ENCODE measurements at regions not wholly inside any gene's neighbourhood (a gene's known extent, or its start where the extent isn't known, plus 50 kb on each side); places are given as distances from the start of the nearest gene placed in this dataset.
"Not testable (repeated sequence)": the region's sequence is repeated elsewhere in the genome, so short reads cannot be mapped to it uniquely, and the experiment has no call there.

DNA sequence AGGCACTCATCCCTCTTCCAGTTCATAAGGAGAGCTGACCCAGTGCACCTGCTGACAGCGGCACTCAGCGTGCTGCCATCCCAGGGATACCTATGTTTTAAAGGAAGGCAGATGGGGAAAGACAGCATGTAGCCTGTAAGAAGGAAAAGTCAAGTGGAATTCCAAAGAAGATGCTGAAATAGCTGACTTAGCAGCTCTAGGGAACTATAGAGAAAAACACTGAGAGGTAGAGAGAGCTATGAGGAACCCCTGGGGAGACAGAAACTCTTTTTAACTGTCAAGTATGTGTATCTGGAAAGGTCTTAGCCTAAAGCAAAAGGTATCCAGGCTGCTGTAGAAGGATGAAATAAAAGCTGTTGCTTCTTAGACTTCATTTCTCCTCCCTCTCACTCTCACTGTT is 113.4 kb upstream of the BCL6 start:
- H3K4me1 ChIP-seq = no peaks in the 10 kb centered on the region
- ATAC-seq = no peak
- peaks cover 0 to 3% of the 10 kb centered on the region in 2 donors for H3K9me3 ChIP-seq
- H3K4me3 ChIP-seq = no peak overlapping the region
- no peaks in the 10 kb centered on the region for H3K27me3 ChIP-seq
- no peak for DNase-seq
- no peak overlapping the region for H3K27ac ChIP-seq
- intact Hi-C loops (cut with DNase I) = no loop called here
- TF ChIP-seq, protein P1, sequence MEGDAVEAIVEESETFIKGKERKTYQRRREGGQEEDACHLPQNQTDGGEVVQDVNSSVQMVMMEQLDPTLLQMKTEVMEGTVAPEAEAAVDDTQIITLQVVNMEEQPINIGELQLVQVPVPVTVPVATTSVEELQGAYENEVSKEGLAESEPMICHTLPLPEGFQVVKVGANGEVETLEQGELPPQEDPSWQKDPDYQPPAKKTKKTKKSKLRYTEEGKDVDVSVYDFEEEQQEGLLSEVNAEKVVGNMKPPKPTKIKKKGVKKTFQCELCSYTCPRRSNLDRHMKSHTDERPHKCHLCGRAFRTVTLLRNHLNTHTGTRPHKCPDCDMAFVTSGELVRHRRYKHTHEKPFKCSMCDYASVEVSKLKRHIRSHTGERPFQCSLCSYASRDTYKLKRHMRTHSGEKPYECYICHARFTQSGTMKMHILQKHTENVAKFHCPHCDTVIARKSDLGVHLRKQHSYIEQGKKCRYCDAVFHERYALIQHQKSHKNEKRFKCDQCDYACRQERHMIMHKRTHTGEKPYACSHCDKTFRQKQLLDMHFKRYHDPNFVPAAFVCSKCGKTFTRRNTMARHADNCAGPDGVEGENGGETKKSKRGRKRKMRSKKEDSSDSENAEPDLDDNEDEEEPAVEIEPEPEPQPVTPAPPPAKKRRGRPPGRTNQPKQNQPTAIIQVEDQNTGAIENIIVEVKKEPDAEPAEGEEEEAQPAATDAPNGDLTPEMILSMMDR (IDR thresholded peaks at IDR 0.05) = no peak
- H3K36me3 ChIP-seq = no peaks in the 10 kb centered on the region

DNA sequence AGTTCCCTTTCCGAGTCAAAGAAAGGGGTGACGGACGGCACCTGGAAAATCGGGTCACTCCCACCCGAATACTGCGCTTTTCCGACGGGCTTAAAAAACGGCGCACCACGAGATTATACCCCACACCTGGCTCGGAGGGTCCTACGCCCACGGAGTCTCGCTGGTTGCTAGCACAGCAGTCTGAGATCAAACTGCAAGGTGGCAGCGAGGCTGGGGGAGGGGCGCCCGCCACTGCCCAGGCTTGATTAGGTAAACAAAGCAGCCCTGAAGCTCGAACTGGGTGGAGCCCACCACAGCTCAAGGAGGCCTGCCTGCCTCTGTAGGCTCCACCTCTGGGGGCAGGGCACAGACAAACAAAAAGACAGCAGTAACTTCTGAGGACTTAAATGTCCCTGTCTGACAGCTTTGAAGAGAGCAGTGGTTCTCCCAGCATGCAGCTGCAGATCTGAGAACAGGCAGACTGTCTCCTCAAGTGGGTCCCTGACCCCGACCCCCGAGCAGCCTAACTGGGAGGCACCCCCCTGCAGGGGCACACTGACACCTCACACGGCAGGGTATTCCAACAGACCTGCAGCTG is 117.5 kb upstream of the BCL6 start:
- H3K27me3 ChIP-seq; DNase-seq; intact Hi-C loops (cut with DNase I); H3K4me3 ChIP-seq; H3K36me3 ChIP-seq; ATAC-seq; H3K4me1 ChIP-seq; H3K27ac ChIP-seq; H3K9me3 ChIP-seq: not testable (repeated sequence)

DNA sequence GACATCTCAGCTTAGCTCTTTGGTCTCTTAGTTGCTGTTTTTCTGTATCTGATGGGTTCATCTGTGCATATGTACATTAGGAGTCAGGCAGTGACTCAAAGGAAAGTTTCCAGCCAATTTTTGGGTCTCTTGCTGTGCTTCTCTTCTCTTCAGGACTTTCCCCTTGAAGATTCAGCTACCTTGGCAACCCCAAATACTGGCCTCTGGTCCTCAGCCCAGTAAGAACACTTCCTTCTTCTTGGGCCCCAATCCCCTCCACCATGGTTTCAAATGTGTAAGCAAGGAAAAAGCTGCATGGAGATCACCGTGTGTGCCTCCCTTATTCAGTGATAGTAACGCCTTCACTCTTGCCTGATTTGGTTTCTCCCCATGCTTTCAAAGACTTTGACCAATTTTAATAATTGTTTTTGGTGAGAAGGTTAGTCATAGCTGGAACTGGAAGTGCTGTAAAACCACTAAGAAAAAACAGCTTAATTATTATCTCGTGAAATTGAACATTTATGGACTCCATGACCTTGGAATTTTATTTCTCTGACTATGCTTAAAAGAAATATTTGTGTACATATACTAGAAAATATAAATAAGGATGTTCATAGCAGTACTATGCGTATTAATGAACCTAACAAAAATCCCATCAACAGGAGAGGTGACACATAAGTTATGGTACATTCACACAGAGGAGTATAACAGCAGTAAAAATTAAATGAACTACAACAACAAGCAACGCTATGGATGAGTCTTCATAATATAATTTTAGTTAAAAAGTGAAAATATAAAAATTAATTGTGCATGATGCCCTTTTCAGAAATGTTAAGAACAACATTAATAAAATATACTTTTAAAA is 125.3 kb upstream of the BCL6 start:
- no peaks in the 10 kb centered on the region for H3K36me3 ChIP-seq
- no peak for DNase-seq
- no peak overlapping the region for H3K27ac ChIP-seq
- no peaks in the 10 kb centered on the region for H3K9me3 ChIP-seq
- ATAC-seq = no peak
- H3K27me3 ChIP-seq = no peaks in the 10 kb centered on the region
- TF ChIP-seq, protein P1 (IDR thresholded peaks at IDR 0.05) = no peak
- H3K4me3 ChIP-seq = no peak overlapping the region
- peaks cover 0 to 1% of the 10 kb centered on the region in 2 donors for H3K4me1 ChIP-seq
- intact Hi-C loops (cut with DNase I) = no loop called here

DNA sequence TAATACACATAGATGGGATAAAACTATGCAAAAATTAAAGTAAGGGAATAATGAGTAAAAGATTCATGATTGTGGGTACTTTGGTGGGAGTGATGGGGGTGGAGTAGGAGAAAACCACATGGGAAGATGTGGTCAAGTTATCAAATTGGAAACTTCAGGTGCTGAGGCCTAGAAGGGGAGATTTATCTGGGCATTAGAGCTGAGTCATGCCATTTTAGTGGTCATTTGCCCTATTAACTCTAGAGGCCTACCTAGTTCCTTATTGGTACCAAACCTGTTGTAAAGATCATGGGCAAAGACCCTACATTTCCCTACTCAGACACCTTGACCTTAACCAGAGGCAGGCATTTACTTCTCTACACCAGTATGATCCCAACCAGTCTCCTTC is 125.9 kb upstream of the BCL6 start:
- no peaks in the 10 kb centered on the region for H3K36me3 ChIP-seq
- H3K4me1 ChIP-seq = peaks cover 0 to 7% of the 10 kb centered on the region in 2 donors
- intact Hi-C loops (cut with DNase I) = no loop called here
- no peaks in the 10 kb centered on the region for H3K27me3 ChIP-seq
- TF ChIP-seq, protein P1 (IDR thresholded peaks at IDR 0.05) = no peak
- H3K9me3 ChIP-seq = no peaks in the 10 kb centered on the region
- no peak overlapping the region for H3K4me3 ChIP-seq
- ATAC-seq (no peak), DNase-seq (no peak)
- H3K27ac ChIP-seq = no peak overlapping the region

DNA sequence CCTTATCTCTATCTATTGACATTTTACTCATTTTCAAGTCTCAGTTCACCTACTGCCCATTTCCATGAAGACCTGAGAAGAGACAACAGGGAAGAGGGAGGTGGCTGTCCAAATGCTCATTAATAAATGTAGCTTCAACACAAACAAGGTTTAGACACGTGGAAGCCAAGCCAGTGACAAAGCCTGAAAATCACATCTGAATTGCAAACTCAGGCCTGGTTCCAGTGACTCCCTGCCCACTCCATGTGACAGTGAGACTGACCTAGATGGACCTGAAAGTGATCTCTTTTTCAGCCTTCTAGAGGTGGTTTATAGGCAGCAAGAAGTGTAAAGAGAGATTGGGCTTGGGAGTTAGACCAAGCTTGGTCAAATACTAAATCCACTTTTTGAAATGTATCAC is 126.6 kb upstream of the BCL6 start:
- intact Hi-C loops (cut with DNase I) = no loop called here
- Histone ChIP-seq H3K27ac (no peak overlapping the region), H3K4me3 (no peak overlapping the region), H3K27me3 (no peaks in the 10 kb centered on the region), H3K36me3 (no peaks in the 10 kb centered on the region), H3K4me1 (peaks cover 0 to 8% of the 10 kb centered on the region in 2 donors), H3K9me3 (no peaks in the 10 kb centered on the region)
- TF ChIP-seq, protein P1 (IDR thresholded peaks at IDR 0.05) = no peak
- no peak for ATAC-seq
- DNase-seq = no peak
